HCT116 (cell line): ENCODE measurements at regions not wholly inside any gene's neighbourhood (a gene's known extent, or its start where the extent isn't known, plus 50 kb on each side); places are given as distances from the start of the nearest gene placed in this dataset.

Source experiments
- ATAC-seq: fragments of 200-7000 bp; cut with Tn5 transposase; 2 replicates; pipeline ENCODE4 v1.9.1; 2020; ENCODE audit warnings: mild to moderate bottlenecking, moderate library complexity
- BruUV-seq: library from RNA; stranded (reverse); fragments of 400-500 nt; replicated peaks from 2 replicates; lab custom pipeline; 2021; lab: Mats Ljungman, UMichigan
- CTCF ChIA-PET: fragments of 300-600 bp; sonication (Branson Sonifier 250); formaldehyde crosslinking; loops from one replicate; lab custom pipeline; 2021; ENCODE audit warnings: antibody characterized with exemption; lab: Charles Lee
- POLR2A ChIA-PET: fragments of 300-600, 350-600 bp; sonication (Branson Sonifier 250); formaldehyde crosslinking; loops from one replicate; lab custom pipeline; 2021; ENCODE audit warnings: antibody characterized with exemption; lab: Charles Lee
- RAD21 ChIA-PET, 2 experiments: fragments of 300-600 bp; sonication (Branson Sonifier 250); formaldehyde crosslinking; loops; one replicate each; lab custom pipeline; 2023; ENCODE audit warnings: low total read pairs in 2 of 2; ENCODE audit not compliant: uncharacterized antibody in 2 of 2, unreplicated experiment in 2 of 2, low non-redundant PET in 1 of 2; lab: Charles Lee
- DNase-seq: peaks from one replicate; pipeline ENCODE4 v3.0.0-alpha.2; 2010; ENCODE audit warnings: low read depth, low spot score
- H2AFZ ChIP-seq: fragments of 200-600 bp; shearing (Covaris generic), sonication (generic); 2 replicates; pipeline ENCODE4 v1.6.1; 2017; ENCODE audit warnings: low read depth, mixed run types, mixed read lengths, antibody characterized with exemption, low read length; ENCODE audit not compliant: poor library complexity, severe bottlenecking
- H3K27ac ChIP-seq: 2 replicates; pipeline ENCODE4 v1.5.1; 2012; ENCODE audit warnings: low read depth, low read length
- H3K27me3 ChIP-seq: fragments of 200-600 bp; sonication (generic); 2 replicates; pipeline ENCODE4 v1.6.1; 2016; ENCODE audit warnings: mixed run types, low read length, mixed read lengths; ENCODE audit not compliant: insufficient read depth
- H3K36me3 ChIP-seq, 2 experiments: fragments of 200-500 bp in 1 of 2; fragments of 200-600 bp in 1 of 2; sonication (Bioruptor generic) in 1 of 2; sonication (generic) in 1 of 2; 2 replicates each; pipeline versions ENCODE4 v1.5.1 to v1.6.1; 2014 to 2016; ENCODE audit warnings: low read length in 2 of 2, inconsistent platforms in 1 of 2, mixed read lengths in 1 of 2, mixed run types in 1 of 2; ENCODE audit not compliant: insufficient read depth in 2 of 2, control insufficient read depth in 1 of 2
- H3K4me1 ChIP-seq, 2 experiments: fragments of 200-600 bp in 1 of 2; sonication (generic) in 1 of 2; 2 replicates each; pipeline versions ENCODE4 v1.5.1 to v1.6.1; 2012 to 2017; ENCODE audit warnings: low read length in 2 of 2, inconsistent platforms in 1 of 2, mild to moderate bottlenecking in 1 of 2, mixed read lengths in 1 of 2, mixed run types in 1 of 2, moderate library complexity in 1 of 2; ENCODE audit not compliant: insufficient read depth in 2 of 2, control insufficient read depth in 1 of 2
- H3K4me2 ChIP-seq: fragments of 200-600 bp; sonication (generic); 2 replicates; pipeline ENCODE4 v1.6.1; 2017; ENCODE audit warnings: mixed run types, low read length, mixed read lengths
- H3K4me3 ChIP-seq, 2 experiments: fragments of 200-600 bp in 1 of 2; sonication (generic) in 1 of 2; replicated peaks in 1 of 2; 2 replicates each; pipeline ENCODE4 v1.5.1; 2011 to 2016; ENCODE audit warnings: low read length in 2 of 2, control low read depth in 1 of 2, low read depth in 1 of 2, mild to moderate bottlenecking in 1 of 2, mixed read lengths in 1 of 2, mixed run types in 1 of 2
- H3K79me2 ChIP-seq: fragments of 200-600 bp; sonication (generic); 2 replicates; pipeline ENCODE4 v1.6.1; 2017; ENCODE audit warnings: mild to moderate bottlenecking, mixed run types, low read length, moderate library complexity, mixed read lengths; ENCODE audit not compliant: insufficient read depth
- H3K9ac ChIP-seq: fragments of 200-600 bp; sonication (generic); 2 replicates; pipeline ENCODE4 v1.6.1; 2016; ENCODE audit warnings: low read length, mixed read lengths
- H3K9me2 ChIP-seq: fragments of 200-600 bp; sonication (generic), shearing (Covaris generic); 2 replicates; pipeline ENCODE4 v1.6.1; 2017; ENCODE audit warnings: mixed run types, mild to moderate bottlenecking, moderate library complexity; ENCODE audit not compliant: insufficient read depth
- H3K9me3 ChIP-seq, 2 experiments: fragments of 200-500 bp in 1 of 2; fragments of 200-600 bp in 1 of 2; sonication (Bioruptor generic) in 1 of 2; sonication (generic) in 1 of 2; 2 replicates each; pipeline ENCODE4 v1.6.1; 2014 to 2017; ENCODE audit warnings: low read length in 2 of 2, mixed read lengths in 2 of 2, inconsistent platforms in 1 of 2, low read depth in 1 of 2, mild to moderate bottlenecking in 1 of 2, mixed run types in 1 of 2, moderate library complexity in 1 of 2; ENCODE audit not compliant: control insufficient read depth in 1 of 2, insufficient read depth in 1 of 2
- H4K20me1 ChIP-seq: fragments of 200-600 bp; sonication (generic), shearing (Covaris generic); 2 replicates; pipeline ENCODE4 v1.6.1; 2017; ENCODE audit warnings: mixed run types, mild to moderate bottlenecking, moderate library complexity; ENCODE audit not compliant: insufficient read depth
- CBX3 ChIP-seq: IDR thresholded peaks from 2 replicates; pipeline ENCODE4 v1.6.1; 2012; ENCODE audit warnings: low read depth
- EGR1 ChIP-seq: IDR thresholded peaks from 2 replicates; pipeline ENCODE4 v1.6.1; 2012; ENCODE audit warnings: low read depth
- EZH2 ChIP-seq: fragments of 200-600 bp; sonication (generic); IDR thresholded peaks from 2 replicates; pipeline ENCODE4 v1.6.1; 2017; ENCODE audit warnings: antibody characterized with exemption, mixed run types
- EZH2phosphoT487 ChIP-seq: fragments of 200-600 bp; IDR thresholded peaks from 2 replicates; pipeline ENCODE4 v1.6.1; 2018; ENCODE audit warnings: antibody characterized with exemption, borderline replicate concordance
- FOSL1 ChIP-seq: IDR thresholded peaks from 2 replicates; pipeline ENCODE4 v1.6.1; 2012; ENCODE audit warnings: low read depth
- POLR2A ChIP-seq: IDR thresholded peaks from 2 replicates; pipeline ENCODE4 v1.7.0; 2011; ENCODE audit warnings: borderline replicate concordance; ENCODE audit not compliant: insufficient read depth, insufficient read length; ENCODE audit errors: extremely low read depth
- POLR2AphosphoS5 ChIP-seq: IDR thresholded peaks from 2 replicates; pipeline ENCODE4 v1.6.1; 2011; ENCODE audit warnings: mild to moderate bottlenecking, low read depth, low read length, moderate library complexity
- RAD21 ChIP-seq: IDR thresholded peaks from 2 replicates; pipeline ENCODE4 v1.6.1; 2012; ENCODE audit warnings: low read depth, mild to moderate bottlenecking
- SIN3A ChIP-seq: IDR thresholded peaks from 2 replicates; pipeline ENCODE4 v1.6.1; 2012; ENCODE audit warnings: low read depth
- SP1 ChIP-seq: IDR thresholded peaks from 2 replicates; pipeline ENCODE4 v1.6.1; 2012; ENCODE audit warnings: low read depth
- SRF ChIP-seq: IDR thresholded peaks from 2 replicates; pipeline ENCODE4 v1.6.1; 2012; ENCODE audit warnings: low read depth
- TCF7L2 ChIP-seq: IDR thresholded peaks from 2 replicates; pipeline ENCODE4 v1.7.0; 2011; ENCODE audit warnings: borderline replicate concordance, inconsistent platforms; ENCODE audit not compliant: insufficient read depth, insufficient read length; ENCODE audit errors: extremely low read depth
- YY1 ChIP-seq: IDR thresholded peaks from 2 replicates; pipeline ENCODE4 v1.6.1; 2011; ENCODE audit warnings: low read length, low read depth, moderate library complexity, mild to moderate bottlenecking; ENCODE audit not compliant: insufficient replicate concordance; ENCODE audit errors: extremely low read depth
- ZFX ChIP-seq: fragments of 450-650 bp; IDR thresholded peaks from 2 replicates; pipeline ENCODE4 v1.6.1; 2017
- ZNF274 ChIP-seq: fragments of 200-500 bp; sonication (Bioruptor generic); IDR thresholded peaks from 2 replicates; pipeline ENCODE4 v1.6.1; 2014; ENCODE audit warnings: mild to moderate bottlenecking, low read depth, low read length, inconsistent platforms
- intact Hi-C: fragments of 100-400 bp; cut with micrococcal nuclease; formaldehyde crosslinking; loops from 2 replicates; pipeline ENCODE4 v1.10.0; 2022
- TF ChIP-seq, protein P1 (sequence below): IDR thresholded peaks from 2 replicates; pipeline ENCODE4 v1.6.1; 2012
- TF ChIP-seq, protein P2 (sequence below): IDR thresholded peaks from 2 replicates; pipeline ENCODE4 v1.6.1; 2012
- TF ChIP-seq, protein P3 (sequence below): IDR thresholded peaks from 2 replicates; pipeline ENCODE4 v1.6.1; 2011; ENCODE audit warnings: mild to moderate bottlenecking, low read length, moderate library complexity; ENCODE audit not compliant: insufficient replicate concordance; ENCODE audit errors: extremely low read depth

DNA sequence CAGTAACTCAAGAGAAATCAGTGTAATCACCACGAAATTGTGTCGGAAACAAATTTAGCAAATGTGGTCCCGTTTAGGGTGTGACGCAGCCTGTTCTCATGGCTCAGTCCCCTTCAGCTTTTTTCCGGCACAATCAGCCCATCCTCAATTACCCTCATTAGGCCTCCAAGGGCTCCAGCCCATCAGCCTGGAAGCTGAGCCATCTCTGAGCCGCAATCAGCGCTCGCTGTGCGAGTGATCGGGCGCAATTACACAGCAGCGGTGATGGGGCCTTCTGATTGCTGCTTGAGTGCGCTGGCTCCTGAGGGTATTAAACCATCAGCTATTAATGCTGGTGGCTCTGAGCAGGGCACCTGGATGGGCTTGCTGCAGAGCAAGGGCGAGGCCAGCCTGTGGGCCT is 55.6 kb downstream of the PLXNA1 start:
- Histone ChIP-seq H3K9me3 (no peaks in the 10 kb centered on the region), H3K27me3 (no peaks in the 10 kb centered on the region), H2AFZ (no peak overlapping the region), H3K27ac (no peak overlapping the region), H3K9me2 (no peaks in the 10 kb centered on the region), H3K36me3 (no peaks in the 10 kb centered on the region), H3K79me2 (no peaks in the 10 kb centered on the region), H4K20me1 (no peaks in the 10 kb centered on the region), H3K9ac (no peak overlapping the region), H3K4me1 (peaks cover 22 to 40% of the 10 kb centered on the region in 2 experiments), H3K4me3 (no peak overlapping the region), H3K4me2 (no peak overlapping the region)
- BruUV-seq, result no TSS peak
- POLR2A ChIA-PET, result no interaction called here
- TF ChIP-seq TCF7L2, result no peak
- TF ChIP-seq EZH2, result no peak
- no peak for TF ChIP-seq RAD21
- TF ChIP-seq, protein P1, sequence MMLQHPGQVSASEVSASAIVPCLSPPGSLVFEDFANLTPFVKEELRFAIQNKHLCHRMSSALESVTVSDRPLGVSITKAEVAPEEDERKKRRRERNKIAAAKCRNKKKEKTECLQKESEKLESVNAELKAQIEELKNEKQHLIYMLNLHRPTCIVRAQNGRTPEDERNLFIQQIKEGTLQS, result no peak
- TF ChIP-seq, protein P2, sequence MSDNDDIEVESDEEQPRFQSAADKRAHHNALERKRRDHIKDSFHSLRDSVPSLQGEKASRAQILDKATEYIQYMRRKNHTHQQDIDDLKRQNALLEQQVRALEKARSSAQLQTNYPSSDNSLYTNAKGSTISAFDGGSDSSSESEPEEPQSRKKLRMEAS, result no peak
- no peak for TF ChIP-seq SP1
- TF ChIP-seq FOSL1, result no peak
- no peak for TF ChIP-seq SIN3A
- TF ChIP-seq EGR1, result no peak
- TF ChIP-seq ZFX, result no peak
- TF ChIP-seq POLR2AphosphoS5, result no peak
- no peak for TF ChIP-seq YY1
- no peak for TF ChIP-seq POLR2A
- TF ChIP-seq ZNF274, result no peak
- TF ChIP-seq CBX3, result no peak
- no peak for TF ChIP-seq EZH2phosphoT487
- TF ChIP-seq SRF, result no peak
- TF ChIP-seq, protein P3, sequence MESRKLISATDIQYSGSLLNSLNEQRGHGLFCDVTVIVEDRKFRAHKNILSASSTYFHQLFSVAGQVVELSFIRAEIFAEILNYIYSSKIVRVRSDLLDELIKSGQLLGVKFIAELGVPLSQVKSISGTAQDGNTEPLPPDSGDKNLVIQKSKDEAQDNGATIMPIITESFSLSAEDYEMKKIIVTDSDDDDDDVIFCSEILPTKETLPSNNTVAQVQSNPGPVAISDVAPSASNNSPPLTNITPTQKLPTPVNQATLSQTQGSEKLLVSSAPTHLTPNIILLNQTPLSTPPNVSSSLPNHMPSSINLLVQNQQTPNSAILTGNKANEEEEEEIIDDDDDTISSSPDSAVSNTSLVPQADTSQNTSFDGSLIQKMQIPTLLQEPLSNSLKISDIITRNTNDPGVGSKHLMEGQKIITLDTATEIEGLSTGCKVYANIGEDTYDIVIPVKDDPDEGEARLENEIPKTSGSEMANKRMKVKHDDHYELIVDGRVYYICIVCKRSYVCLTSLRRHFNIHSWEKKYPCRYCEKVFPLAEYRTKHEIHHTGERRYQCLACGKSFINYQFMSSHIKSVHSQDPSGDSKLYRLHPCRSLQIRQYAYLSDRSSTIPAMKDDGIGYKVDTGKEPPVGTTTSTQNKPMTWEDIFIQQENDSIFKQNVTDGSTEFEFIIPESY, result no peak
- intact Hi-C loops, result no loop called here
- CTCF ChIA-PET, result no interaction called here
- RAD21 ChIA-PET, result no interaction called here
- DNase-seq (no peak), ATAC-seq (no peak)
